GM21390 (cell line): ENCODE measurements at regions not wholly inside any gene's neighbourhood (a gene's known extent, or its start where the extent isn't known, plus 50 kb on each side); places are given as distances from the start of the nearest gene placed in this dataset.
"Not testable (repeated sequence)": the region's sequence is repeated elsewhere in the genome, so short reads cannot be mapped to it uniquely, and the experiment has no call there.

ENCODE experiments used
- ATAC-seq: cut with Tn5 transposase; IDR thresholded peaks from one replicate; pipeline ENCODE4 v1.9.1; 2021; ENCODE audit not compliant: unreplicated experiment

GRCh38 chr2:7736646-7737305 is 819.6 kb downstream of the RNF144A start:
- no peak for ATAC-seq

GRCh38 chr2:7738596-7738995 is 821.4 kb downstream of the RNF144A start:
- ATAC-seq: no peak

- ATAC-seq: no peak
These were observed 822.9 kb downstream of the RNF144A start for GRCh38 chr2:7740114-7740513.

GRCh38 chr2:7742301-7742700 is 825.1 kb downstream of the RNF144A start:
- ATAC-seq: no peak

GRCh38 chr2:7744827-7745226 is 827.6 kb downstream of the RNF144A start:
- ATAC-seq: no peak

GRCh38 chr2:7745369-7745768 is 828.2 kb downstream of the RNF144A start:
- no peak for ATAC-seq

- ATAC-seq: no peak
These were observed 831.7 kb downstream of the RNF144A start for GRCh38 chr2:7748717-7749415.

GRCh38 chr2:7749895-7750559 is 832.8 kb downstream of the RNF144A start:
- no peak for ATAC-seq

- ATAC-seq: no peak
These were observed 835.1 kb downstream of the RNF144A start for GRCh38 chr2:7752291-7752690.

- ATAC-seq: no peak
These were observed 836.6 kb downstream of the RNF144A start for GRCh38 chr2:7753777-7754176.

GRCh38 chr2:7755879-7756278 is 838.7 kb downstream of the RNF144A start:
- ATAC-seq: no peak

GRCh38 chr2:7758073-7758759 is 841.0 kb downstream of the RNF144A start:
- peak; percentile 80 for ATAC-seq

GRCh38 chr2:7759898-7760297 is 842.7 kb downstream of the RNF144A start:
- ATAC-seq: no peak

GRCh38 chr2:7763418-7763817 is 846.2 kb downstream of the RNF144A start:
- not testable (repeated sequence) for ATAC-seq

- ATAC-seq: no peak
These were observed 848.0 kb downstream of the RNF144A start for GRCh38 chr2:7765236-7765635.

GRCh38 chr2:7766088-7766722 is 849.0 kb downstream of the RNF144A start:
- no peak for ATAC-seq

- no peak for ATAC-seq
These were observed 849.9 kb downstream of the RNF144A start for GRCh38 chr2:7766978-7767565.

GRCh38 chr2:7767902-7768301 is 850.7 kb downstream of the RNF144A start:
- no peak for ATAC-seq

- no peak for ATAC-seq
These were observed 854.6 kb downstream of the RNF144A start for GRCh38 chr2:7771781-7772180.
